SK-N-SH (cell line): ENCODE measurements at regions not wholly inside any gene's neighbourhood (a gene's known extent, or its start where the extent isn't known, plus 50 kb on each side); places are given as distances from the start of the nearest gene placed in this dataset.

Source experiments
- CTCF ChIA-PET: fragments of 300-600, 350-600 bp; formaldehyde crosslinking; extraction: SDS; loops from one replicate; lab custom pipeline; 2021; lab: Yijun Ruan, JAX
- POLR2A ChIA-PET: fragments of 350-600 bp; sonication (Branson Sonifier 250); formaldehyde crosslinking; extraction: SDS; loops from one replicate; lab custom pipeline; 2020; ENCODE audit warnings: antibody characterized with exemption, inconsistent platforms; lab: Yijun Ruan, JAX
- DNase-seq: peaks from one replicate; pipeline ENCODE4 v3.0.0; 2012
- H2AFZ ChIP-seq: fragments of 200-600 bp; sonication (generic); 2 replicates; pipeline ENCODE4 v1.8.1; 2016; ENCODE audit warnings: antibody characterized with exemption, mild to moderate bottlenecking, low read depth
- H3F3A ChIP-seq: fragments of 200-600 bp; sonication (generic); replicated peaks from 2 replicates; pipeline ENCODE3; 2016; ENCODE audit warnings: antibody characterized with exemption, mild to moderate bottlenecking; ENCODE audit not compliant: insufficient read depth
- H3K27ac ChIP-seq, 2 experiments: fragments of 200-500 bp in 1 of 2; fragments of 200-600 bp in 1 of 2; sonication (Bioruptor generic) in 1 of 2; sonication (generic), shearing (Covaris generic) in 1 of 2; 2 replicates each; pipeline versions ENCODE4 v1.5.1 to v1.6.1; 2014 to 2016; ENCODE audit warnings: low read depth in 2 of 2, inconsistent platforms in 1 of 2, low read length in 1 of 2, mild to moderate bottlenecking in 1 of 2, mixed read lengths in 1 of 2
- H3K27me3 ChIP-seq: fragments of 200-600 bp; sonication (generic), shearing (Covaris generic); 2 replicates; pipeline ENCODE4 v1.6.1; 2016; ENCODE audit warnings: mixed run types; ENCODE audit not compliant: insufficient read depth
- H3K36me3 ChIP-seq, 2 experiments: fragments of 200-500 bp in 1 of 2; fragments of 200-600 bp in 1 of 2; sonication (Bioruptor generic) in 1 of 2; sonication (generic) in 1 of 2; replicated peaks in 1 of 2; 2 replicates each; pipeline versions ENCODE3 to v1.5.1; 2014 to 2016; ENCODE audit warnings: low read length in 1 of 2, mild to moderate bottlenecking in 1 of 2; ENCODE audit not compliant: insufficient read depth in 2 of 2, control insufficient read depth in 1 of 2
- H3K4me1 ChIP-seq, 2 experiments: fragments of 200-500 bp in 1 of 2; fragments of 200-600 bp in 1 of 2; sonication (Bioruptor generic) in 1 of 2; sonication (generic), shearing (Covaris generic) in 1 of 2; 2 replicates each; pipeline versions ENCODE4 v1.5.1 to v1.6.1; 2014 to 2016; ENCODE audit warnings: low read depth in 1 of 2, low read length in 1 of 2, mixed run types in 1 of 2; ENCODE audit not compliant: insufficient read depth in 2 of 2, control insufficient read depth in 1 of 2
- H3K4me2 ChIP-seq: fragments of 200-600 bp; sonication (generic), shearing (Covaris generic); 2 replicates; pipeline ENCODE4 v1.6.1; 2017; ENCODE audit warnings: mixed run types
- H3K4me3 ChIP-seq, 2 experiments: fragments of 200-500 bp in 1 of 2; fragments of 200-600 bp in 1 of 2; sonication (Bioruptor generic) in 1 of 2; sonication (generic), shearing (Covaris generic) in 1 of 2; 2 replicates each; pipeline versions ENCODE4 v1.5.1 to v1.8.1; 2014 to 2016; ENCODE audit warnings: low read depth in 2 of 2, inconsistent platforms in 1 of 2, low read length in 1 of 2, mild to moderate bottlenecking in 1 of 2, mixed read lengths in 1 of 2, moderate library complexity in 1 of 2
- H3K79me2 ChIP-seq: fragments of 200-600 bp; sonication (generic); 2 replicates; pipeline ENCODE4 v1.8.1; 2017; ENCODE audit warnings: mild to moderate bottlenecking; ENCODE audit not compliant: insufficient read depth
- H3K9ac ChIP-seq: fragments of 200-600 bp; sonication (generic); 2 replicates; pipeline ENCODE4 v1.6.1; 2017; ENCODE audit warnings: mixed run types
- H3K9me2 ChIP-seq: fragments of 200-600 bp; sonication (generic); 2 replicates; pipeline ENCODE4 v1.6.1; 2017; ENCODE audit warnings: mixed run types
- H3K9me3 ChIP-seq: fragments of 200-600 bp; sonication (generic); 2 replicates; pipeline ENCODE4 v1.6.1; 2017; ENCODE audit warnings: mixed run types, mild to moderate bottlenecking, moderate library complexity
- H4K20me1 ChIP-seq: fragments of 200-600 bp; sonication (generic); 2 replicates; pipeline ENCODE4 v1.6.1; 2017; ENCODE audit warnings: mild to moderate bottlenecking, mixed run types; ENCODE audit not compliant: insufficient read depth
- EZH2phosphoT487 ChIP-seq: fragments of 200-600 bp; sonication (generic); IDR thresholded peaks from 2 replicates; pipeline ENCODE4 v1.6.1; 2017; ENCODE audit warnings: low read depth, mixed run types, mild to moderate bottlenecking, antibody characterized with exemption, moderate library complexity, borderline replicate concordance
- FOXM1 ChIP-seq: IDR thresholded peaks from 2 replicates; pipeline ENCODE4 v1.4.0; 2012; ENCODE audit warnings: low read depth, mild to moderate bottlenecking
- GATA2 ChIP-seq: sonication (generic); formaldehyde crosslinking; IDR thresholded peaks from 2 replicates; pipeline ENCODE4 v1.5.0; 2020; ENCODE audit warnings: mild to moderate bottlenecking, missing genetic modification reagents
- JUND ChIP-seq: IDR thresholded peaks from 2 replicates; pipeline ENCODE4 v1.4.0; 2012
- NRF1 ChIP-seq: IDR thresholded peaks from 2 replicates; pipeline ENCODE4 v1.6.1; 2012; ENCODE audit warnings: low read depth, mild to moderate bottlenecking, low read length
- SMC3 ChIP-seq: IDR thresholded peaks from 2 replicates; pipeline ENCODE4 v1.6.1; 2012; ENCODE audit warnings: low read depth, low read length, improper control_type of control experiment
- TEAD4 ChIP-seq: IDR thresholded peaks from 2 replicates; pipeline ENCODE4 v1.4.0; 2012; ENCODE audit warnings: mild to moderate bottlenecking, borderline replicate concordance; ENCODE audit not compliant: insufficient read depth
- WGBS: methylation state at CpG from one replicate; pipeline ENCODE4 v1.1.6; 2017; ENCODE audit warnings: low lambda C conversion rate; 5-methylcytosine and 5-hydroxymethylcytosine counted together
- TF ChIP-seq, protein P1 (sequence below): IDR thresholded peaks from 2 replicates; pipeline ENCODE4 v1.6.1; 2012; ENCODE audit warnings: mild to moderate bottlenecking, low read depth, low read length, moderate library complexity
- TF ChIP-seq, protein P2 (sequence below): fragments of 200-600 bp; sonication (generic); IDR thresholded peaks from 2 replicates; pipeline ENCODE4 v1.6.1; 2017; ENCODE audit warnings: antibody characterized with exemption, mild to moderate bottlenecking, moderate library complexity
- TF ChIP-seq, protein P3 (sequence below): IDR thresholded peaks from 2 replicates; pipeline ENCODE4 v1.4.0; 2012; ENCODE audit warnings: low read depth

DNA sequence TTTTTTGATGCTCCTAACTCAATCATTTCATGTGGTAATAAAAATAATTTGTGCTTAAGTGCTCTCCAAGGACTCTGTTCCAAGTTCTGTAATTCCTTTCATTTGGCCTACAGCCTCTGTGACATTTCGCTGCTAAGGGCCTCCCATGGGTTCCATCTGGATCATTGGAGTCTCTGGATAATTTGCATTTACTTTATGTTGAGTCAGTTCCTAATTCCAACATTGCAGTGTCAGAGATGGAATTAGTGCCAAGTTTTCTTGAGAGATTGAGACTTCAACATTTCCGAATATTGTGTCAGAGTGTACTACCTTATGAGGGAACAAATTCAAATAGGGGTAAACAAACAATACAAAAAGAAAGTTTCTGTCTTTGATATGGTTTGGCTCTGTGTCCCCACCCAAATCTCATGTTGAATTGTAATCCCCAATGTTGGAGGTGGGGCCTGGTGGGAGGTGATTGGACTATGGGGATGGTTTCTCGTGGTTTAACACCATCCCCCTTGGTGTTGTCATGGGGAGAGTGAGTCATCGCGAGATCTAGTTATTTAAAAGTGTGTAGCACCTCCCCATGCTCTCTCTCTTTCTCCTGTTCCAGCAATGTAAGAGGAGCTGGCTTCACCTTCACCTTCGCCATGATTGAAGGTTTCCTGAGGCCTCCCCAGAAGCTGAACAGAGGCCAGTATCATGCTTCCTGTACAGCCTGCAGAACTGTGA, 244.1 kb upstream of the TBX18 start:
- Histone ChIP-seq H3K9me3 (no peaks in the 10 kb centered on the region), H3K27ac (no peak overlapping the region)
- TF ChIP-seq EZH2phosphoT487 (no peak), NRF1 (no peak)
- TF ChIP-seq, all 33 proteins: peak for 0
- Histone ChIP-seq H3K9me2 (no peaks in the 10 kb centered on the region), H3K27me3 (no peaks in the 10 kb centered on the region), H3K9ac (no peak overlapping the region), H3K4me2 (no peak overlapping the region), H3K36me3 (no peaks in the 10 kb centered on the region), H3K4me3 (no peak overlapping the region), H4K20me1 (no peaks in the 10 kb centered on the region), H2AFZ (no peak overlapping the region), H3K4me1 (no peaks in the 10 kb centered on the region), H3K79me2 (no peaks in the 10 kb centered on the region), H3F3A (no peaks in the 10 kb centered on the region)
- 9% methylated on average over 6 of the region's 6 CpGs for WGBS
- ChIA-PET CTCF (no interaction called here), POLR2A (no interaction called here)
- no peak for DNase-seq

DNA sequence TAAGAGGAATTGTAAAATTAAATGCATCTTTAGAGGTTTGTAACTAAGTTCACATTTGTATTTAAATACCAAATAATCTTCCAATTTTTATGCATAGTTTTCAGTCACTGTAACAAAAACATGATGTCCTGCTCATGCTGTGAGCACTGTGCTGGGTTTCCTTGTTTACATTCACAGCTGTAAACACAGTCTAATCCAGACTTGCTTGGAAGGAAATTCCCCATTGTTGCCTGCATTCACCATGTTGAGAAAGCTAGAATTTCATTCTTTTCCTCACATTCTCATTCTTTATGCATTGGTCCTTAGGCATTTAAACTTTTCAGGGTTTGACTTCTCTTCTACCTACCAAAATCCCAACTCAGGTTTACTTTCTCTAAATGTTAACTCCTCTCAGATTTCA, 242.0 kb upstream of the TBX18 start:
- ChIA-PET CTCF (interaction anchor here (0.6 kb wide), 1 partner anchor 530 kb away, joined by 3 read pairs; no protein-coding TSS in a partner anchor), POLR2A (no interaction called here)
- no peaks in the 10 kb centered on the region for H4K20me1 ChIP-seq

More for the DNA sequence above, 242.0 kb upstream of the TBX18 start:
- no peaks in the 10 kb centered on the region for H3K4me1 ChIP-seq
- H3K9me2 ChIP-seq = no peaks in the 10 kb centered on the region
- no peak overlapping the region for H3K4me2 ChIP-seq
- TF ChIP-seq GATA2 (CRISPR knock-in tag) = no peak
- no peak for TF ChIP-seq TEAD4
- TF ChIP-seq, protein P1, sequence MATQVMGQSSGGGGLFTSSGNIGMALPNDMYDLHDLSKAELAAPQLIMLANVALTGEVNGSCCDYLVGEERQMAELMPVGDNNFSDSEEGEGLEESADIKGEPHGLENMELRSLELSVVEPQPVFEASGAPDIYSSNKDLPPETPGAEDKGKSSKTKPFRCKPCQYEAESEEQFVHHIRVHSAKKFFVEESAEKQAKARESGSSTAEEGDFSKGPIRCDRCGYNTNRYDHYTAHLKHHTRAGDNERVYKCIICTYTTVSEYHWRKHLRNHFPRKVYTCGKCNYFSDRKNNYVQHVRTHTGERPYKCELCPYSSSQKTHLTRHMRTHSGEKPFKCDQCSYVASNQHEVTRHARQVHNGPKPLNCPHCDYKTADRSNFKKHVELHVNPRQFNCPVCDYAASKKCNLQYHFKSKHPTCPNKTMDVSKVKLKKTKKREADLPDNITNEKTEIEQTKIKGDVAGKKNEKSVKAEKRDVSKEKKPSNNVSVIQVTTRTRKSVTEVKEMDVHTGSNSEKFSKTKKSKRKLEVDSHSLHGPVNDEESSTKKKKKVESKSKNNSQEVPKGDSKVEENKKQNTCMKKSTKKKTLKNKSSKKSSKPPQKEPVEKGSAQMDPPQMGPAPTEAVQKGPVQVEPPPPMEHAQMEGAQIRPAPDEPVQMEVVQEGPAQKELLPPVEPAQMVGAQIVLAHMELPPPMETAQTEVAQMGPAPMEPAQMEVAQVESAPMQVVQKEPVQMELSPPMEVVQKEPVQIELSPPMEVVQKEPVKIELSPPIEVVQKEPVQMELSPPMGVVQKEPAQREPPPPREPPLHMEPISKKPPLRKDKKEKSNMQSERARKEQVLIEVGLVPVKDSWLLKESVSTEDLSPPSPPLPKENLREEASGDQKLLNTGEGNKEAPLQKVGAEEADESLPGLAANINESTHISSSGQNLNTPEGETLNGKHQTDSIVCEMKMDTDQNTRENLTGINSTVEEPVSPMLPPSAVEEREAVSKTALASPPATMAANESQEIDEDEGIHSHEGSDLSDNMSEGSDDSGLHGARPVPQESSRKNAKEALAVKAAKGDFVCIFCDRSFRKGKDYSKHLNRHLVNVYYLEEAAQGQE = no peak
- TF ChIP-seq NRF1 = no peak
- no peak for TF ChIP-seq EZH2phosphoT487
- TF ChIP-seq, protein P2, sequence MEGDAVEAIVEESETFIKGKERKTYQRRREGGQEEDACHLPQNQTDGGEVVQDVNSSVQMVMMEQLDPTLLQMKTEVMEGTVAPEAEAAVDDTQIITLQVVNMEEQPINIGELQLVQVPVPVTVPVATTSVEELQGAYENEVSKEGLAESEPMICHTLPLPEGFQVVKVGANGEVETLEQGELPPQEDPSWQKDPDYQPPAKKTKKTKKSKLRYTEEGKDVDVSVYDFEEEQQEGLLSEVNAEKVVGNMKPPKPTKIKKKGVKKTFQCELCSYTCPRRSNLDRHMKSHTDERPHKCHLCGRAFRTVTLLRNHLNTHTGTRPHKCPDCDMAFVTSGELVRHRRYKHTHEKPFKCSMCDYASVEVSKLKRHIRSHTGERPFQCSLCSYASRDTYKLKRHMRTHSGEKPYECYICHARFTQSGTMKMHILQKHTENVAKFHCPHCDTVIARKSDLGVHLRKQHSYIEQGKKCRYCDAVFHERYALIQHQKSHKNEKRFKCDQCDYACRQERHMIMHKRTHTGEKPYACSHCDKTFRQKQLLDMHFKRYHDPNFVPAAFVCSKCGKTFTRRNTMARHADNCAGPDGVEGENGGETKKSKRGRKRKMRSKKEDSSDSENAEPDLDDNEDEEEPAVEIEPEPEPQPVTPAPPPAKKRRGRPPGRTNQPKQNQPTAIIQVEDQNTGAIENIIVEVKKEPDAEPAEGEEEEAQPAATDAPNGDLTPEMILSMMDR = no peak
- no peak for TF ChIP-seq SMC3
- TF ChIP-seq, protein P3, sequence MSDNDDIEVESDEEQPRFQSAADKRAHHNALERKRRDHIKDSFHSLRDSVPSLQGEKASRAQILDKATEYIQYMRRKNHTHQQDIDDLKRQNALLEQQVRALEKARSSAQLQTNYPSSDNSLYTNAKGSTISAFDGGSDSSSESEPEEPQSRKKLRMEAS = no peak
- no peak for TF ChIP-seq FOXM1
- TF ChIP-seq JUND = no peak
- H3K27me3 ChIP-seq = no peaks in the 10 kb centered on the region
- H3K79me2 ChIP-seq = no peaks in the 10 kb centered on the region
- H3K36me3 ChIP-seq = no peaks in the 10 kb centered on the region
- H2AFZ ChIP-seq = no peak overlapping the region
- no peaks in the 10 kb centered on the region for H3F3A ChIP-seq
- no peak overlapping the region for H3K9ac ChIP-seq
- H3K4me3 ChIP-seq = no peak overlapping the region
- no peak for DNase-seq
- H3K27ac ChIP-seq = no peak overlapping the region
- no peaks in the 10 kb centered on the region for H3K9me3 ChIP-seq
